Activated gamma-delta T cell treated with anti-CD3 and anti-CD28 coated beads, Interleukin-2, amount 50 U/mL, for 16 hours (primary cell): ENCODE measurements at regions not wholly inside any gene's neighbourhood (a gene's known extent, or its start where the extent isn't known, plus 50 kb on each side); places are given as distances from the start of the nearest gene placed in this dataset.

ENCODE experiments used
- DNase-seq: peaks from one replicate; pipeline ENCODE4 v3.0.0-alpha.2; 2020; ENCODE audit warnings: low read depth

DNA sequence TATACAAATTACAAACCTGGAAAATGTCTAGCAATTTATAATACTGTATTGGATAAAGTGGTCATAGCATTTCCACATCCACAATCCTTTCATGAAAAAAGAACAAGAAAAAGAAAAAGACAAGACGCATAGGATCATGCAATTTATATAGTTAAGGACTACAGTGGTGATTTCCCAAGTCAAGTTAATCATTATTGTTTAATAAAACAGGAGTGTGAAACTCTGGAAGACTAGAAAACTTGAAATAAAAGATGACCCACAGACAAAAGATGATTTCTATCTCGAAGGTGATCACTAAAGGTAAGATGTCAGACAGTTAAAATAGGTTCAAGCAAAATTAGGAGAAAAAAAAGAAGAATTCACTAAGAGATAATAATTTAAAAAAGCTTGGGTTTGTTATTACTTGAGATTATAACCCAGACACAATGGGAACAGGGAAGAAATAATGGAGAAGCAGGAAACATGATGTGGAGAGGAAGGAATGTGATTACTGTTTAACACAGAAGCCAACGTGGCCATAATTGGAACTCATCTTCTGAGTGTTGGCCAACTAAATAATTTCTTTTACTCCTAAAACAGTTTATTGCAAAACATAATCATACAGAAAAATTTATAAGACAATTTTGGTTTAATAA lies 441.2 kb upstream of the ANO3 start:
- no peak for DNase-seq

DNA sequence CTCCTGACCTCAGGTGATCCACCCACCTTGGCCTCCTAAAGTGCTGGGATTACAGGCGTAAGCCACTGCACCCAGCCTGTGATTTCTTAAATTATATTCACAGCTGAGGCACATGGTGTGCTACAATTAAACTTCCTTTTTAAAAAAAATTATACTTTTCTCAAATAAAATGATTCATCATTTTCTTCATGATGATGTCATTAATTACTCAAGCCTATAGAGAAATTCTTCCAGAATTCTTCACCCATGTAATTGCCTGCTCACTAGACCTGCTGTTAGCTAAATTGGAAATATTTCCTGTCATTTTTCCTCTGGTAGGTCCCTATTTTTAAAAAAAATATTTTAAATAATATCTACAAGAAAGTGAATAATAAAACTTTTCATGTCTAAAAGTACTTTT lies 440.0 kb upstream of the ANO3 start:
- no peak for DNase-seq

DNA sequence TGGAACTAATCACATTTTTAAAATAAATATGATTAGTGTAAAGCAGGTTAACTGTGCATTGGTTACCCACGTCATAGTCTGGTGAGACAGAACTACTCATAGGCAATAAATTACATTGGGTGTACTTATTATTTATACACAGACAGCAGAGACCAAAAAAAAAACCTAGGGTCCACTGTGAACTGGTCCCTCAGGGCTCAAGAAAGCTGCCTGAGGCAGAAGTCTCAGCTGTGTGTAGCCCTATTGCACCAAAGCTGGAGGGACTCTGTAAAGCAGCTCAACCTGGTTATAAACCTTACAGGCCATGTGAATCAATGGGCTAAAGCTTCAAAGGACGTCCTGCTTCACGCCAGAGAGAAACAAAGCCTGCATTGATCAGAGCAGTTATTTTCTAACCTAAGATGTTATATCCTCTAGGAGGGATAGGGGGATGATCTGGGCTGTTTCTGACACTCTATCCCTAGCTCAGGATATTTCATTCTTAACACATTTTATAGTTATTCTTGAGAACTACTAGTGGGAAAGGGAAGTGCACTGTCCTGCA lies 432.2 kb upstream of the ANO3 start:
- DNase-seq, result no peak

DNA sequence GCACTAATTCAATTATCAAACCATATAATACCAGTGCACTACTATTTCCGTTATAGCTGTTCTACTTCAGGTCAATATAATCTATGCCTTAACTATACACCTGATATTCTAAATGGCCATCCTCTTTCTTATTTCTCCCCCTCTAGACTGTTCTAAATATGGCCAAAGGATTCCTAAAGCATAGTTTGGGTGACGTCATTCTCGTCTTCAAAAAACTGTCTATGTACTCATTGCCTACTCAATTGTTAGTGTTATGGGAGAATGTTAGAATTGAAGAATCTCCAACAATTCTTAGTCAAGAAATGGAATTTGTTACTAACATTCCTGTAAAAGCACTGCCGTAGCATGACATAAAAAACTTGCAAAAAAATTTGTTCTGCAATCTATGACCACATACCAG lies 431.1 kb upstream of the ANO3 start:
- DNase-seq, result no peak

DNA sequence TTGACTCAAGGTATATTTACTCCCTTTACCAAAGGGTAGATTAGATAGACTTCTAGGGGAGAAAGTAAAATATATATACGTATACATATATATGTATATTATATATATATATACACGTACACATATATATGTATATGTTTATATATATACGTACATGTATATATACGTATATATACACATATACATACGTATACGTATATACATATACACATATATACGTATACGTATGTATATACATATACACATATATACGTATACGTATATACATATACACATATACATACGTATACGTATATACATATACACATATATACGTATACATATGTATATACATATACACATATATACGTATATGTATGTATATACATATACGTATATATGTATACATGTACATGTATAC lies 430.5 kb upstream of the ANO3 start:
- DNase-seq, result no peak

DNA sequence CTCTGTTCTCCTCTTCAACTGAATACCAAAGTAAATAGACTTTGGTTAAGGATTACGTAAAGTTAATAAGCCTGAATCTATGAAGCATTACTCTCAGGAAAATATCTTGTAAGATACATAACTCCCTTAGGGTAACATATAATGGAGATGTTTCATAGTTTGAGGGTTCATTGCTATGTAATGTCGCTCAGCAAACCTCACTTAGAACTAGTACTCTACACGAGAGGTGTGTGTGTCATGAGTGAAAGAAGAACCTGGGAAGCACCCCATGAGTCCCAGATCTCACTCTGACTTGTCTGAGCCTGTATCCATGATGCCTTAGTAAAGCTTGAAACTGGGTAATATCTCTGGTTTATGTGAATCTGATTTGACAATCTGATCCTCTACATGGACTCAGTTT lies 429.5 kb upstream of the ANO3 start:
- no peak for DNase-seq

DNA sequence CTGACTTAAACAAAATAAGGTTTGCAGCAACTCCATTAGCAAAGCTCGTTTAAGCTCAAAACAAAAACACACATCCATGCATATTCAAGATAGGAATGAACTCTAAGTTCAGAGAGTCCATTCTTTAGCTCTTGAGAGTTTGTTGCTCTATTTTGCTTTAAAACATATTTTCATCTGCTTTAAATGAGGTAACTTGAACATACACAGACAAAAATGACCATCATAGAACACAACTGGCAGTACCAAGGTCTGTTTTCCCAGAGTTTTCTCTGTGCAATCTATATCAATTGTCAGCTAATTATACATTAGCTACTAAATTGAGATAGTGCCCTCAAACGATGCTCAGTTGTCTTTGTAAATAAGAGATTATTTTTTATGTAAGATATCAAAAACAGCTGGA lies 423.2 kb upstream of the ANO3 start:
- DNase-seq, result no peak

DNA sequence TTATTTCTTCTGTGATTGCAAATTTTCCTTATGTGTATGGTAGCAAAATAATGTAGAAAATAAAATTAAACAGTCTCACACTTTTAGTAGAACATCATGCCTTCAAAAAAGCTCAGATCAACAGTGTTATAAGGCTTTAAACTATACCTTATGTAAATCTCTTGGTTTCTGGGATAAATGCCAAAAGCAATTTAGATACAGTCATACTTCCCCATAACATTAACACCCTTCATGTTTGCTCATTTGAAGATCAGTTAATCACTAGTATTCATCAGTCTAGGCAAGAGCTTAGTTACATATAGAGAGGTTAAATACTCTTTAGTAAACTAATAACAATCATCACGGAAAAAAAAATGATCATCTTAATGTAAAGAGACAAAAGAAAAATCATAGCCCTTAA lies 421.8 kb upstream of the ANO3 start:
- no peak for DNase-seq

DNA sequence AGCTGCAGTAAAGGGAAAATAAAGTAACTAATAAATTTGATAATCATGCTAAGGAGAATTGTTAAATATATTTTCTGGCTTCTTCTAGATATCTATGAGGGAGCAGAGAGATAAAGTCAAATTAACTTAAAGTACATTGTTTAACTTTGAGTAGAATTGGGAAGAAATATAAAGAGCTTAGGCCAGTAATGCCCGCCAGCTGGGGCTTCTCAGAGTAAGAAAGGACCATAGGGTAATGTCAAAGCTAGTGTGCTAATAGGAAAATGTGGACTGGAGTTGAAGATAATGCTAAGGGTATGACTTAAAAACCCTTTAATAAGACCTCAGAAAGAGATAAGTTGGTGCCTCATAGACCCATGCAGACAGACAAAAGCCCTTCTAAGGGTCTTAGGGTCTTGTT lies 411.6 kb upstream of the ANO3 start:
- DNase-seq, result no peak

DNA sequence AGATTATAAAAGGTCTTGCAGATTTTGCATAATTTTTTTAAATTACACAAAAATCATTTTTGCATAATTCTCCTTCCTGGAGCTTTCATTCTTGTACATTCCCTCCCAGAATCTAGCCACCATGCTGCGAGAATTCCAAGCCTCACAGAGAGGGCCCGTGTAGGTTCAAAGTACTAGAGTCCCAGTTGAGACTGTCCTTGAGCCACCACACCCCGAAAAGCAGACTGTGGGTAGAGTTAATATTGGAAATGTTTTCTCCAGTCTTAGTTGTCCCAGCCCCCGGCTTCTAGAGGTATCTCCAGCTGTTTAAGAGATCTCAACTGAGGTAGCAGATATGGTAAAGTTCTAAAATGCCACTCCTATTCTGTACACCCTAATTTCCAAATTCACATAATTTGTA lies 407.3 kb upstream of the ANO3 start:
- DNase-seq, result no peak

DNA sequence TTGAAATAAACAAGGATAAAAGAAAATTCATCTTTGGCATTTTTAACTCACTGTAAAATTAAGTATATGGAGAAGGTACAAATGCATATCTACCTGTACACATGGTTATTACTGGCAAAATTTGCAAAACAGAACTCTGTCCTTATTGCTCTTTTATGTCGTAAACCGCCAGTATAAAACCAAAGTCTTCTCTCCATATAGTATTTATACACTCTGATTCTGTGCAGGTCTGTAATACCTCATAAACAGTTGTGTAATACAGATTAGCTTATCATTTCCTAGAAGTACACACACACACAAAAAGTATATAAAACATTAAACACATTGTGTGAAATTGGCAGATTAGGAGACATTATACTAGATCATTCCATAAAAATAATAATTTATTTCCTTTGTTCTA lies 406.6 kb upstream of the ANO3 start:
- no peak for DNase-seq

DNA sequence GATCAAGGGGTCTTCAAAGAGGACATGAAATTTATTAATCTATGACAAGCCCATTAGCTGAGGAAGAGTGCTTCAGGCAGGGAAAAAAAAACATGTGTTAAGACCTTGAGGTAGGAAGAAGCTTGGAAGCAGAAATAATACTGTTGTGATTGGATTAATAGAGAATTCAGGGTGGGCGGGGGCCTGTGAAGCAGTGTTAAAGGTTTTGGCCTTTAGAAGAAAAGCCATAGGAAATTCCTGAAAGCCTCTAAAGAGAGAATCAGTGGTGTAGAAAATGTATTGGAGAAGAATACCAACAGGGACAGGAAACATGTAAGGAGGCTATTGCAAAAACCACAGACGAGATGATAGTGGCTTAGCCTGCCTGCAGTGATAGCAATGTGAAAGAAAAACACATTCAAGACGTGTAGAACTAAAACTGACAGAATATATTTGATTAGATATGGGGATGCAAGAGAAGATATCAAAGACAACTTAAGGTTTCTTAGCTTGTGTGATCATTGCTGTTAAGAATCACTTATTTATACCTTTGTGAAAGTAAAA lies 404.4 kb upstream of the ANO3 start:
- no peak for DNase-seq

DNA sequence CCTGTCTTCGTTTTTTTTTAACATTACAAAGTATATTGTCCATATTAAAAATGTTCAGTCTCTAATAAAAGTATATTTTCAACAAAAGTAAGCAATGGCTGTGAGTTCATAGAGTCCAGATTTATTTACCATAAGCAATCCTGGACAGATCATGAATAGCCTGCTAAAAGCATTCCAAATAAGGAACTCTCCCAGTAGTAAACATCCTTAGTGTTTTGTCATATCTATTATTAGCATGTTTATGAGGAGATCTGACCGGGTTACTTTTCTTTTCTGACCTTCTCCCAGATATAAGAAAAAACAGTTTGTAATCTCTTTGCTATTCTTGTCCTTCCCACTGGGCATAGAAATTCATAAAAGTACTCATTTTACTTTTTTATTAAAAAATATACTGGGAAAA lies 403.9 kb upstream of the ANO3 start:
- DNase-seq, result no peak

DNA sequence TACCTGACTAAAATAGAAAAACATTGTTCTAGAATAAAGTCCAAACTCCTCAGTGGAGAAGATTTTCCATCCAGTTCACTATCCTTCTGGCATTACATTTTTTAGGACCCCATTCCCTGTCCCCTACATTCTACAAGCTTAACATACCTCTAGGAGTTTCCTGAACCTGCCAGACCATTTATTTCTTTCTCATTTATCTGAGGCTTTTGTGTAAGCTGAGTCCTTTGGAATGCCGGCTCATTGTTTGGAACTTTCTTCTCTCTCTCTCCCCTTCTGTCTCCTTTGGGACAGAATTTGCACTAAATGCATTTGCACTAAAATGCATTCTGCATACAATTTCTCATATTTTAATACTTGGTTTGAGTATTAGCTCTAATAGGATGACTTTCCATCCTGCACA lies 393.0 kb upstream of the ANO3 start:
- DNase-seq, result no peak

DNA sequence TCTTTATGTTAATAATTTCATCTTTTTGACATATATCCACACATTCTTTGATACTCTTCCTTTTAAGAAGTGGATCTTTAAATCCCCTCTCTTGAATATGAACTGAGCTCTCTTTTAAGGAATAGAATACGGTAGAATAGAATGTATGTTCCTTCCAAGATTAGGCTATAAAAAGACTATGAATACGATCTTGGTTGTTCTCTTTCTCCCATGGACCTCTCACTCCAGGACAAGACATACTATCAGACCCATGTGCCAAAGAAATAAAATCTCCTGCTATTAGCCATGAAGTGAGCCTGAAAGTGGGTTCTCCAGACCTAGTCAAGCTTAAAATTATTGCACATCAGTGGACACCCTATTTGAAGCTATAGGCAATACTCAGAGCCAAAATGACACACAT lies 392.2 kb upstream of the ANO3 start:
- DNase-seq, result no peak

DNA sequence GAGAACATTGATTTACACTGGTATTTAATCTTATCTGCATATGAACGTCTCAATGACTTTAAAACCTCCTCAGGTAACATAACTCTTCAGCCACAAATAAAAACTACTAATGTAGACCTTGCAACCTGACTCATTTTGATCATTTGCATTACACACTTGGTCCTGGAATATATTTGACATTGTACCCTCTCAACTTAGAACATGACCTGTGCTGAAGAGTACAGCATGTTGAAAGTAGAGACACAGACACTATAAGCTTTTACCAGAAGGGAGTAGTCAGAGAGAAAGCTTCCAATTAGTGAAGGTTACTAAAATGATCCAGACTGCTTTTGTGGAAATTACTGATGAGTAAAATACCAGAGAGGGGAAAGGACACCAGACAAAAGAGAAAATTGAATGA lies 390.6 kb upstream of the ANO3 start:
- DNase-seq, result no peak

DNA sequence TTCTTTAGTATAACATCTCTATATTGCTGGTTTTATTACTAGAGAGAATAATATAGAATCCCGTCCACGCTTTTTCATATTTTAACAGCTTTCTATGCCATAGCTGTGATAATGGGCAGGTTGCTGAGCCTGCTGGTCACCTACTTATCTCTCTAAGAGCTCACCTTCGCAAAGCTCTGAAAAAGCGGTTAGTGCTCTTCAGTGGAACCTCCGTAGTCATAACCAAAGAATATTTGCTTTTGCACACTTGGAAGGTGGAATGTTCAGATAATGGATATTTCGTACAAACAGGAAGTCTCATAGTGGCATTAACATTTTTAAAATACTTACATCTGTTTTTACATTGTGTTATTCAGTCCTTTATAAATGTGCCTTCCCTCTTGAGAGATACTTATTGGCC lies 388.9 kb upstream of the ANO3 start:
- DNase-seq, result no peak

DNA sequence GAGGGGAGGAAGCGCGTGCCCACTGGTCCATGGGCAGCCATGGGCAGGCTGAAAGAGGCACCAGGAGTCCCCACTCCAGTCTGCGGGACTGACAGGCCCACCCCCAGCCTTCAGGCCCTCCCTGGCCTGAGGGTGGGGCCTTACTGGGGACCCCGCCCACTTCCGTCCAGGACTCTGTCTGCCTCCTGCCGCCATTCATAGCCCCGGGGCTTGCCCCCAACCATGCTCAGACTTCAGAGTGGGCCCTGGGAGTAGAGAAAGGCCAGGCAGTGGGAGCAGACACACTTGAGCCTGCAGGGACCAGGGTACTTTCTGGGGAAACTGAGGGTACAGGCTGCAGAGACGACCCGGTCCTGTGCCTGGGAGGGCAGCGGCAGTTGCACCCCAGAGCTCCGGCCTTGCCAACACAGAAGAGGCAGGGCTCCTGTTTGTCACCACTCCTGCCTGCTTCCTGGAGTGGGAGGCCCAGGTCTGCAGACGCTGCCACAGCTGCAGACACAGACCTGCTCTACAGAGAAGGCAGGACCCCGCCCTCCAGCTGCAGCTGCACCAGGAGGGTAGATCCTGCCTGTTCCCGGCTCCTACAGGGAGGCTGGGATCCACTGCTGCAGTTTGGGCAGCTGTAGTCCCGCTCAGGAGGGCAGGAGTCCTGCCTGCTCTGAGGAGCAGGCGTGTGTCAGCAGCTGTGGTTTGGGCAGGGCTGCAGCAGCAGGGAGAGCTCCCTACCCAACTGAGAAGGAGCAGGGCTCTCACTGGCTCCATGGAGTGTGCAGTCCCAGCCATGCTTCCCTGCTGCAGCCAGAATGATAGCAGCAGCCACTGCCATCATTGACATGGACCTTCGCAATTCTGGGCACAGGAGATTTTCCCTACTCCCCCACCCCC lies 387.9 kb upstream of the ANO3 start:
- no peak for DNase-seq

DNA sequence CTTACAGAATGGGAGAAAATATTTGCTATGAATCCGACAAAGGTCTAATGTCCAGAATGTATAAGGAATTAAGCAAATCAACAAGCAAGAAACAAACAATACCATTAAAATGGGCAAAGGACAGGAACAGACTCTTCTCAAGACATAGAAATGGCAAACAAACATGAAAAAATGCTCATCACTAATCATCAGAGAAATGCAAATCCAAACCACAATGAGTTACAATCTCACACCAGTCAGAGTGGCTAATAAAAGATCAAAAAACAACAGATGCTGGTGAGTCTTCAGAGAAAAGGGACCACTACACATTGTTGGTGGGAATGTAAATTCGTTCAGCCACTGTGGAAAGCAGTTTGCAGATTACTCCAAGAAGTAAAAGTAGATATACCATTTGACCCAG lies 382.0 kb upstream of the ANO3 start:
- no peak for DNase-seq

DNA sequence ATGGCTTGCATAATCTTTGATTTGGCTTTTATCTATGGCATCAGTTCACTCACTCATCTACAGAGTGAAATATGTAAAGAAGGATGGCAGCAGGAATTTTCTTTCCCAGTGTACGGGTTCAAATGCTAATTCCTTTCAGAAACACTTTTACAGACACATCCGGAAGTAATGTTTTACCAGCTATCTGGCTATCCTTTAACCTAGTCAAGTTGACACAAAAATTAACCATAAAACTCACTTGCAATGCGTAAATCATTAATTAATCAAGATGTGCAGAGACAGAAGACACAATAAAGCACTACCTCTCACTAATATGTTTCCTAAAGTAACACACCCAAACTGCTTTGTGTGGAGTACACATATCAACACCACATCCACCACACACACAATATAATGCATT lies 378.9 kb upstream of the ANO3 start:
- no peak for DNase-seq

DNA sequence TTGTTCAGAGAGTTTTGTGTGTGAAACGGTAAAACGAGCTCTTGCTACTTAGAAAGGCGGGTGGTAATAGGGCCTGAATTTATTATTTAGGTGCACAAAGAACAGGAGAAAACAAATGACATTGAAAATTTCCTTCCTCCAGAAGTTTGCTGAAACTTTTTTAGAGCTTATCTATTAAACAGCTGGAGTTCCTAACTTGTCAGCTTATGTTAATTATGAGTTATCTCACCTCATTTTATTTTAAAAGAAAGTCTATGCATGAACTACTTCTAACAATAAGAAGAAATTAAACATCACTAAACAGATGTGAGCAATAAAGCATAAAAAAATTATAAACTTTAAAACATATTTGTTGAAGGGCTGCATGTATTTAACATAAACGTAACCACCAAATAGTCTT lies 373.9 kb upstream of the ANO3 start:
- DNase-seq, result no peak

DNA sequence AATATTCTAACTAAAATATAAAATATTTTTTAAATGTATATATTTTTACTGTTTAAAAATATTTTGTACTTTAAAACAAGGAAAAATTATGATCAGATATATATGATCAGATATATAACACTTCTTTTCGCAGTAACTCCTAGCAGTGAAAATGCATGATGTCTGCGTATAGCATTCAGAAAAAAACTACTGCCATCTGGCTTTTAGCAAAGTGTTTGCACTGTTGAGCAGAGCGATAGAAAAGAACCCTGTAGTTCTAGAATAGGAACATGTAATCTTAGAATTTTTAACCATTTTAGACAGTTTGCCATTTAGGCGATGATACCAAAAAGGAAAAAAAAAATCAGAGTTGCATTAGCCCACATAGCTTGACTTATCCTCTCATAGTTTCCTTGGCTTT lies 370.4 kb upstream of the ANO3 start:
- no peak for DNase-seq

DNA sequence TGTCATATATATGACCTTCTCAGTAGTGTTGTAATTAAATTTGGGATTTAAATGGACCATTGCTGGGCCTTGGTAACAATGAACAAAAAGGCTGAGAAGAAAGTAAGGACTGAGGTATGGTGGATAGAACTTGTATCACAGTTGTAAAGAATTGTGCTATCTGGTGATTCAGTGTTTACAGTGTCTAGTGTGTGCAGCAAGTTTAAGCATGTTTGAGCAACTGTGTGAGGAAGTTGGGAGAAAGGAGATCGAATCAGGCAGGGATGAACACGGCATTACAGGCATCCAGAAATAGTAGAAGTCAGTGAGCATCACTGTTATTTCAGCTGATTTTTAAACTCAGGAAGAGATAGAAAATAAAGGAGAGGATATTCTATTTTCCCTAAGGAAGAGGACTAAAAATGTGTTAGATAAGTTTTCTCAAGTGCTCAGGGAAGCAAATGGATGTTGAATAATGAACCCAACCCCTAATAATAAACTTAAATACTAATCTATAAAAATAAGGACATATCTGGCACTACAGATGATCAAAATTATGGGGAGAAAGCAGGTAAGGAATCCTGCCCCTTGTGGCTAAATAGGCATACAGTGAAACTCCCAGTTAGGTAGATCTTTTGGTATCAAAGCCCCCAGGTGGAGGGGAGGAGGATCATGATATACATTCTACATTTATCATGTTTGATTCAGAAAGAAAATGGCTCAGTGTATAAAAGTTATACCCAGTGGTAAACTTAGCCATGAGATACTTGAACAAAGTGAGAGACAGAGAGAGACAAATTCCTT lies 361.0 kb upstream of the ANO3 start:
- no peak for DNase-seq
